Panc1 (cell line): ENCODE measurements at regions not wholly inside any gene's neighbourhood (a gene's known extent, or its start where the extent isn't known, plus 50 kb on each side); places are given as distances from the start of the nearest gene placed in this dataset.

ENCODE experiments used
- ATAC-seq: fragments of 200-7000 bp; cut with Tn5 transposase; 2 replicates; pipeline ENCODE4 v1.9.1; 2020; ENCODE audit warnings: mild to moderate bottlenecking, moderate library complexity
- BruUV-seq: library from RNA; stranded (reverse); fragments of 400-500 nt; replicated peaks from 2 replicates; lab custom pipeline; 2021; lab: Mats Ljungman, UMichigan
- CTCF ChIA-PET: fragments of 300-600 bp; sonication (Branson Sonifier 250); formaldehyde crosslinking; loops from one replicate; lab custom pipeline; 2022; ENCODE audit warnings: antibody characterized with exemption; lab: Charles Lee
- POLR2A ChIA-PET: fragments of 300-600 bp; sonication (Branson Sonifier 250); formaldehyde crosslinking; loops from one replicate; lab custom pipeline; 2022; ENCODE audit warnings: antibody characterized with exemption; lab: Charles Lee
- DNase-seq: peaks from one replicate; pipeline ENCODE4 v3.0.0-alpha.2; 2010; ENCODE audit warnings: low read depth, low spot score
- H3K27ac ChIP-seq: 2 replicates; pipeline ENCODE4 v1.5.1; 2011; ENCODE audit warnings: mild to moderate bottlenecking, low read length, inconsistent platforms
- H3K27me3 ChIP-seq: fragments of 200-500 bp; sonication (Bioruptor generic); 2 replicates; pipeline ENCODE4 v1.6.0; 2014; ENCODE audit warnings: low read length, inconsistent platforms; ENCODE audit not compliant: control insufficient read depth, insufficient read depth
- H3K36me3 ChIP-seq: fragments of 200-500 bp; sonication (Bioruptor generic); 2 replicates; pipeline ENCODE4 v1.5.1; 2014; ENCODE audit warnings: inconsistent platforms, mild to moderate bottlenecking, low read length, moderate library complexity; ENCODE audit not compliant: control insufficient read depth, insufficient read depth
- H3K4me1 ChIP-seq: 2 replicates; pipeline ENCODE4 v1.5.1; 2011; ENCODE audit warnings: inconsistent platforms, mild to moderate bottlenecking, low read length, moderate library complexity; ENCODE audit not compliant: control insufficient read depth, insufficient read depth
- H3K4me3 ChIP-seq, 2 experiments: 2 replicates each; pipeline ENCODE4 v1.5.1; 2011 to 2012; ENCODE audit warnings: low read depth in 2 of 2, low read length in 2 of 2, mild to moderate bottlenecking in 2 of 2, inconsistent platforms in 1 of 2, moderate library complexity in 1 of 2
- H3K9me3 ChIP-seq: fragments of 200-500 bp; sonication (Bioruptor generic); 2 replicates; pipeline ENCODE4 v1.5.1; 2014; ENCODE audit warnings: low read depth, mild to moderate bottlenecking, inconsistent platforms, low read length, moderate library complexity; ENCODE audit not compliant: control insufficient read depth, insufficient read depth
- POLR2AphosphoS5 ChIP-seq: IDR thresholded peaks from 2 replicates; pipeline ENCODE4 v1.6.1; 2012; ENCODE audit warnings: mild to moderate bottlenecking, low read depth, low read length, moderate library complexity
- REST ChIP-seq, 2 experiments: IDR thresholded peaks; 2 replicates each; pipeline ENCODE4 v1.6.1; 2011 to 2012; ENCODE audit warnings: low read depth in 2 of 2, control low read depth in 1 of 2, low read length in 1 of 2, mild to moderate bottlenecking in 1 of 2, moderate library complexity in 1 of 2; ENCODE audit not compliant: insufficient read depth in 1 of 2
- SIN3A ChIP-seq: IDR thresholded peaks from 2 replicates; pipeline ENCODE4 v1.6.1; 2012; ENCODE audit warnings: low read depth, mild to moderate bottlenecking, low read length, moderate library complexity, borderline replicate concordance; ENCODE audit not compliant: insufficient read depth
- TCF7L2 ChIP-seq: IDR thresholded peaks from 2 replicates; pipeline ENCODE4 v1.6.1; 2011; ENCODE audit warnings: mild to moderate bottlenecking, low read depth, low read length, inconsistent platforms
- in situ Hi-C: cut with HindIII; loops from 2 replicates; pipeline ENCODE4 v1.10.0; 2016; ENCODE audit warnings: low sequenced_read_pairs, low pct_unique_long_range_greater_than_20kb
- intact Hi-C: fragments of 100-400 bp; cut with micrococcal nuclease; formaldehyde crosslinking; loops from one replicate; pipeline ENCODE4 v1.10.0; 2022; ENCODE audit not compliant: unreplicated experiment
- TF ChIP-seq, protein P1 (sequence below): fragments of 450-650 bp; IDR thresholded peaks from 2 replicates; pipeline ENCODE4 v1.5.1; 2017; ENCODE audit warnings: mild to moderate bottlenecking

GRCh38 chr21:38702196-38702595 is 103.5 kb upstream of the ETS2 start:
- in situ Hi-C loops (no loop called here), intact Hi-C loops (no loop called here)
- H3K9me3 ChIP-seq = no peaks in the 10 kb centered on the region
- no peaks in the 10 kb centered on the region for H3K4me1 ChIP-seq
- no peaks in the 10 kb centered on the region for H3K36me3 ChIP-seq
- TF ChIP-seq REST (IDR thresholded peaks at IDR 0.05; ENCODE audit: insufficient read depth in 1 of 2, low read depth in 2 of 2, low read length in 1 of 2) (no peak), TCF7L2 (no peak), SIN3A (no peak), POLR2AphosphoS5 (no peak)
- TF ChIP-seq, protein P1, sequence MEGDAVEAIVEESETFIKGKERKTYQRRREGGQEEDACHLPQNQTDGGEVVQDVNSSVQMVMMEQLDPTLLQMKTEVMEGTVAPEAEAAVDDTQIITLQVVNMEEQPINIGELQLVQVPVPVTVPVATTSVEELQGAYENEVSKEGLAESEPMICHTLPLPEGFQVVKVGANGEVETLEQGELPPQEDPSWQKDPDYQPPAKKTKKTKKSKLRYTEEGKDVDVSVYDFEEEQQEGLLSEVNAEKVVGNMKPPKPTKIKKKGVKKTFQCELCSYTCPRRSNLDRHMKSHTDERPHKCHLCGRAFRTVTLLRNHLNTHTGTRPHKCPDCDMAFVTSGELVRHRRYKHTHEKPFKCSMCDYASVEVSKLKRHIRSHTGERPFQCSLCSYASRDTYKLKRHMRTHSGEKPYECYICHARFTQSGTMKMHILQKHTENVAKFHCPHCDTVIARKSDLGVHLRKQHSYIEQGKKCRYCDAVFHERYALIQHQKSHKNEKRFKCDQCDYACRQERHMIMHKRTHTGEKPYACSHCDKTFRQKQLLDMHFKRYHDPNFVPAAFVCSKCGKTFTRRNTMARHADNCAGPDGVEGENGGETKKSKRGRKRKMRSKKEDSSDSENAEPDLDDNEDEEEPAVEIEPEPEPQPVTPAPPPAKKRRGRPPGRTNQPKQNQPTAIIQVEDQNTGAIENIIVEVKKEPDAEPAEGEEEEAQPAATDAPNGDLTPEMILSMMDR = no peak
- ATAC-seq (no peak), DNase-seq (no peak)
- H3K27ac ChIP-seq = no peak overlapping the region
- H3K27me3 ChIP-seq = no peaks in the 10 kb centered on the region
- POLR2A ChIA-PET = no interaction called here
- no TSS peak for BruUV-seq
- no peak overlapping the region for H3K4me3 ChIP-seq
- CTCF ChIA-PET = no interaction called here

DNA sequence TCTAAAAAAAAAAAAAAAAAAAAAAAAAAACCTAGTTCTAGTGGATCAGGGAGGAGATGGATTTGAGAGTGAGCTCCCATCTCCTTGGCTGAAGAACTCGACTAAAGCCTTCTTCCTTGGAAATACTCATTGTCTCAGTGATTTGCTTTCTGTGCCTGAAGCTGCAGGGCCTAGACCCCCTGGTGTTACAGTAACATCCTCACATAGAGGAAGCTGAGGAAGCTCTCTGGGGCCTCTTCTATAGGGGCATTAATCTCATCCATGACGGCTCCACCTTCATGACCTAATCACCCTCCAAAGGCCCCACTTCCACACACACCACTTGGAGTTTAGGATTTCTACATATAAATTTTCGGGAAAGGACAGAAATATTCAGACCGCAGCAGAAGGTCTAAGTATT is 95.9 kb upstream of the ETS2 start:
- H3K27ac ChIP-seq = no peak overlapping the region
- no peak for ATAC-seq
- intact Hi-C loops (loop anchor here (5.0 kb wide), 1 partner anchor 203 kb away; no protein-coding TSS in a partner anchor), in situ Hi-C loops (no loop called here)
- CTCF ChIA-PET = interaction anchor here (0.7 kb wide), 2 partner anchors 96 to 126 kb away, joined by 8 to 13 read pairs; partner anchors contain the start of gene ETS2
- no peaks in the 10 kb centered on the region for H3K9me3 ChIP-seq
- no peaks in the 10 kb centered on the region for H3K36me3 ChIP-seq
- no peak for DNase-seq
- no peak for TF ChIP-seq POLR2AphosphoS5
- no peak for TF ChIP-seq TCF7L2
- no peaks in the 10 kb centered on the region for H3K27me3 ChIP-seq
- H3K4me3 ChIP-seq = no peak overlapping the region
- no peaks in the 10 kb centered on the region for H3K4me1 ChIP-seq
- no TSS peak for BruUV-seq
- POLR2A ChIA-PET = no interaction called here

- Histone ChIP-seq H3K27ac (no peak overlapping the region), H3K36me3 (no peaks in the 10 kb centered on the region), H3K9me3 (no peaks in the 10 kb centered on the region), H3K27me3 (no peaks in the 10 kb centered on the region), H3K4me1 (no peaks in the 10 kb centered on the region), H3K4me3 (no peak overlapping the region)
- BruUV-seq = no TSS peak
- intact Hi-C loops (loop anchor here (5.0 kb wide), 1 partner anchor 205 kb away; no protein-coding TSS in a partner anchor), in situ Hi-C loops (no loop called here)
- ATAC-seq (peak; percentile 94), DNase-seq (peak; percentile 30)
- CTCF ChIA-PET = interaction anchor here (1.0 to 1.5 kb wide), 2 partner anchors 43 to 206 kb away, joined by 3 to 6 read pairs; no protein-coding TSS in a partner anchor
- TF ChIP-seq, protein P1 = peak; percentile 81
- no peak for TF ChIP-seq TCF7L2
- POLR2A ChIA-PET = no interaction called here
These were observed 93.7 kb upstream of the ETS2 start for GRCh38 chr21:38712071-38712470.
